ENCODE measurements at regions not wholly inside any gene's neighbourhood (a gene's known extent, or its start where the extent isn't known, plus 50 kb on each side); places are given as distances from the start of the nearest gene placed in this dataset.

DNA sequence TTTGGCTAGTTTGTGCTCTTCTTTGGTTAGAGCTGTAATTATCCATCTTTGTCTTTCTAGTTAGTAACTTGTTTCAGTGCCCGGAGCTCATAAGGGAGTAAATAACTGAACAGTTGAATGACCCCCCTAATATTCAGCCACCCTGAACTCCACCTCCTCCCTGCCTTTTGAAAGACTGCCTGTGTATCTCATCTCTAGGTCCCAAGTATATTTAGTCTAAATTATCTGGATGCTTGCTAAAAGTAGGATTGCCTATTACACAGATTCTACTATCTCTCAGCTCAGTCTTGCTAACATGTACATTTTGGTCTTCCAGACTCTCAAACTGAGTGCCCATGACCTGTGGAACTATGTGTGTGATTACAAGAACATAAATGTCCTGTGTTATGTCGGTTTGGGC is 145.9 kb downstream of the GJA1 start:
- TF ChIP-seq, protein P1, sequence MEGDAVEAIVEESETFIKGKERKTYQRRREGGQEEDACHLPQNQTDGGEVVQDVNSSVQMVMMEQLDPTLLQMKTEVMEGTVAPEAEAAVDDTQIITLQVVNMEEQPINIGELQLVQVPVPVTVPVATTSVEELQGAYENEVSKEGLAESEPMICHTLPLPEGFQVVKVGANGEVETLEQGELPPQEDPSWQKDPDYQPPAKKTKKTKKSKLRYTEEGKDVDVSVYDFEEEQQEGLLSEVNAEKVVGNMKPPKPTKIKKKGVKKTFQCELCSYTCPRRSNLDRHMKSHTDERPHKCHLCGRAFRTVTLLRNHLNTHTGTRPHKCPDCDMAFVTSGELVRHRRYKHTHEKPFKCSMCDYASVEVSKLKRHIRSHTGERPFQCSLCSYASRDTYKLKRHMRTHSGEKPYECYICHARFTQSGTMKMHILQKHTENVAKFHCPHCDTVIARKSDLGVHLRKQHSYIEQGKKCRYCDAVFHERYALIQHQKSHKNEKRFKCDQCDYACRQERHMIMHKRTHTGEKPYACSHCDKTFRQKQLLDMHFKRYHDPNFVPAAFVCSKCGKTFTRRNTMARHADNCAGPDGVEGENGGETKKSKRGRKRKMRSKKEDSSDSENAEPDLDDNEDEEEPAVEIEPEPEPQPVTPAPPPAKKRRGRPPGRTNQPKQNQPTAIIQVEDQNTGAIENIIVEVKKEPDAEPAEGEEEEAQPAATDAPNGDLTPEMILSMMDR (IDR thresholded peaks at IDR 0.05) = no peak
- no peak for TF ChIP-seq ZFX (IDR thresholded peaks at IDR 0.05; ENCODE audit: borderline replicate concordance)
- no peak overlapping the region for H3K27ac ChIP-seq

DNA sequence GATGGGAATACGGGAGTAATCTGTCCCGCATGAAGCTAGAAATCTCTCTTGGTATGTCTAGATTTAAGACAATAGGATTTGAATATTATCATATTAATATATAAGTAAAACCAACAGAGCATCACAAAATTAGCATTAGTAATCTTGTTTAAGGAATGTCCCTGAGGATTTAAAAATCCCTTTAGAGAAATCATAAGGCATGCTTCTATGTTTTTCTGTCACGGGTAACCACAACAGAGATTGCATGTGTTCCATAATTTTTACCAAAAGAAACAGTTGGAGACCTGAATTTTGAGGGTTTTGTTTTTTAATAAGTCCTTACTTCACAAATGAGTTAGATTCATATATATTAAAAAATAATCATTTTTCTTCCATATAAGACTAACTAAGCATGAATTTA is 146.8 kb downstream of the GJA1 start:
- no peak overlapping the region for H3K27ac ChIP-seq
- TF ChIP-seq, protein P1 (IDR thresholded peaks at IDR 0.05) = no peak
- TF ChIP-seq ZFX (IDR thresholded peaks at IDR 0.05; ENCODE audit: borderline replicate concordance) = no peak

DNA sequence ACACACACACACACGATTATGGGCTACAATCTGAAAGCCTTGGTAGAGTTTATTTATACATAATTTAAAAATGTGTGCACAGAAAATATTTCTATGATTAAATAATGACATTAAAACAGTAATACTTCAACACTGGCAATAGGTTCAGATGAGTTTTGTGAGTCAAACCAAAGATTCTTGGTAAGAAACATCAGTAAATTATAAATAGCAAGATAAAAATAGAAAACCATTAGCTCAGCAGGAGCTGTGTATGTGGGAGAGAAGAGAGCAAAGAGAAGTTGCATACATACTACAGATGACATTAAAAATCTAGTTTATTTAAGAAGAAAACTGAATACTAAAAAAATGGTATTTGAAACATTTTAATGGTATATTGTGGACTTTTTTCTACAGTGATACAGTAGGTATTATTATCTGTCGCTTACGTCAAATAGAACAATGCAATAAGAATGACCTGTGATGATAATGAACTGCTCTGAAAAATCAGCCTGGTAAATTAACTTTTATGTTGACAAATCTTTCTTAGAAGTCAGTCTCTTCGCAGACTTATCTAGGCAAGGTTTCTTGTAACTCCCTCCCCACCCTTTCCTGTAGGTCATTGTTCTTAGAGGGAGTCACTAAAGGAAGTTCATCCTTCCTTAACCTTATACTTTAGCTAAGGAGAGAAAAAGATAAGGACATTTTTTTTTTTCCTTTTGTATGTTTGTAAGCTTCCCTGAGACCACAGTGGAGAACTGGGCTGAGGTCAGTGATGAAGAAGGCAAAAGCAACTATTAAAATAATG is 149.3 kb downstream of the GJA1 start:
- H3K27ac ChIP-seq = no peak overlapping the region
- no peak for TF ChIP-seq ZFX (IDR thresholded peaks at IDR 0.05; ENCODE audit: borderline replicate concordance)
- TF ChIP-seq, protein P1 (IDR thresholded peaks at IDR 0.05) = no peak

DNA sequence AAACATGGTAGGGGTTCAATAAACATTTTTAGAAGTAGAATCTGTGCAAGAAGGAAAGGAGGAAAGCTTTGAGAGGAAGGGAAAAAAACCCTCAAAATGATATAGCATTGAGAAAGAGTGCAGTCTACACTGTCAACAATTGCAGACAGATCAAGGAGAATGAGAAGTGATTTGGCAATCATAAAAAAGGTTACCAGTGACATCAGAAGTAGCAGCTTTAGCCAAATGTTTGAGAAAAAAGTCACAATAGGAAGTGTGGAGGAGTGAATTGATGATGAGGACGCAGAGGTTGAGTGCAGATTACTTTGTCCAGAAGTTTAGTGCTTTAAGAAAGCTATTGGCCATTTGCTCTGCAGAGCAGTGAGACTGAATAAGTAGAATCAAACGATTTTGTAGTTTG is 155.0 kb downstream of the GJA1 start:
- TF ChIP-seq ZFX (IDR thresholded peaks at IDR 0.05; ENCODE audit: borderline replicate concordance) = no peak
- TF ChIP-seq, protein P1 (IDR thresholded peaks at IDR 0.05) = no peak

DNA sequence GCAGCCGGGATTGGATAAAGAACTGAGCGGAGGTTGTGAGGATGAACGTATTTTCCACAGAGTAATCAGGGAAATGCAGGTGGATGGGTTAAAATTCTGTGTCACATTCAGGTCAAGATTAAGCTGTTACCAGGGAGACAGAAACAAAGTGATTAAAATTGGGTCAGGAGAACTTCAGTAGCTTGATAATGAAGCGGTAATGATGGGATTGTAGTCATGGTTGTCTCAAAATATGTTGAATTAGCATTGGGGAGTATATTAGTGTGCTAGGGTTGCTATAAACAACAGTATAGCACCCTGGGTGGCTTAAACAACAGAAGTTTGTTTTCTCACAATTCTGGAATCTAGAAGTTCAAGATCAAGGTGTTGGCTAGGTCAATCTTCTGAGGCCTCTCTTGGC is 155.5 kb downstream of the GJA1 start:
- TF ChIP-seq, protein P1 (IDR thresholded peaks at IDR 0.05) = no peak
- no peak for TF ChIP-seq ZFX (IDR thresholded peaks at IDR 0.05; ENCODE audit: borderline replicate concordance)
- H3K27ac ChIP-seq = no peak overlapping the region

More for the DNA sequence above, 155.0 kb downstream of the GJA1 start:
- no peak overlapping the region for H3K27ac ChIP-seq

DNA sequence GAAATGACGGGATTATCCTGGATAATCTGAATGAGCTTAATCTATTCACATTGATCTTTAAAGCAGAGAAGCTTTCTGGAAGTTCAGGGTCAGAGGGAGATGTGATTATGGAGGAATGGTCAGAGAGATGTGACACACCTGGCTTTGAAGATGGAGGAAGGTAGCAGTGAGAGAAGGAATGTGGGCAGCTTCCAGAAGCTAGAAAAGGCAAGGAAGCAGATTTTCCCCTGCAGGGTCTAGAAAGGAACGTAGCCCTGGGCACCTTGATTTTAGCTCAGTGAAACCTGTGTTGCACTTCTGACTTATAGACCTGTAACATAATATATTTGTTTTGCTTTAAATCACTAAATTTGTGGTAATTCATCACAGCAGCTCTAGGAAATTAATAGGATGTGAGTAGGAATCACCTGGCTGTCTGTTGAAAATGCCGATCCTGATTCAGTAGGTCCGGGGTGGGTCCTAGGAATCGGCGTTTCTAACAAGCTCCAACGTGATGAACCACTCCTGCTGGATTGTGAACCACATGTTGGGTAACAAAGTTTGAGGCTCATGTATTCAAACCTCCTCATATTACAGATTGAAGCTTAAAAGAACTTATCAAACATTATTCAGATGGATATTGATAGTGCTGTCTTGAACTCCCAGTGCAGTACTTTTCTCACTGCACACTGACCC is 157.0 kb downstream of the GJA1 start:
- H3K27ac ChIP-seq = no peak overlapping the region
- TF ChIP-seq, protein P1 (IDR thresholded peaks at IDR 0.05) = no peak
- TF ChIP-seq ZFX (IDR thresholded peaks at IDR 0.05; ENCODE audit: borderline replicate concordance) = no peak
